Fibroblast of villous mesenchyme (primary cell): ENCODE measurements at regions not wholly inside any gene's neighbourhood (a gene's known extent, or its start where the extent isn't known, plus 50 kb on each side); places are given as distances from the start of the nearest gene placed in this dataset.

Experiments
- DNase-seq: peaks from one replicate; pipeline ENCODE4 v3.0.0-alpha.2; 2010; ENCODE audit warnings: low read depth
- H3K4me3 ChIP-seq: 2 replicates; pipeline ENCODE4 v1.5.1; 2011; ENCODE audit warnings: low read depth, mild to moderate bottlenecking, low read length
- TF ChIP-seq, protein P1 (sequence below): IDR thresholded peaks from 2 replicates; pipeline ENCODE4 v1.5.1; 2012; ENCODE audit warnings: low read depth, mild to moderate bottlenecking, low read length; ENCODE audit not compliant: insufficient read depth

DNA sequence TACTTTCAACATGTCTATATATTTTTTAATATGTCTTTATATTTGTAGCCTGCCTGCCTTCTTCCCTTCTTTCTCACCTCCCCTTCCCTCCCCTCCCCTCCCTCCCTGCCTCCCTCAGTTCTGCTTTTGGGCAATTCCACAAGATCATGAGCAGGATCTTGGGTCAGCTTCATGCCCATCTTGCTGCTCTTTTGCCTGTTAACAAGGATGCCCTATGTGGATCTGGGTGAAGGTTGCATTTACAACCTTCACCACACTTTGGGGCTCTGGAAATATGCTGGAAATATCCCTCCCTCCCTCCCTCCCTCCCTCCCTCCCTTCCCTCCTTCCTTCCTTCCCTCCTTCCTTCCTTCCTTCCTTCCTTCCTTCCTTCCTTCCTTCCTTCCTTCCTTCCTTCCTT is 334.1 kb upstream of the FAM98A start:
- TF ChIP-seq, protein P1, sequence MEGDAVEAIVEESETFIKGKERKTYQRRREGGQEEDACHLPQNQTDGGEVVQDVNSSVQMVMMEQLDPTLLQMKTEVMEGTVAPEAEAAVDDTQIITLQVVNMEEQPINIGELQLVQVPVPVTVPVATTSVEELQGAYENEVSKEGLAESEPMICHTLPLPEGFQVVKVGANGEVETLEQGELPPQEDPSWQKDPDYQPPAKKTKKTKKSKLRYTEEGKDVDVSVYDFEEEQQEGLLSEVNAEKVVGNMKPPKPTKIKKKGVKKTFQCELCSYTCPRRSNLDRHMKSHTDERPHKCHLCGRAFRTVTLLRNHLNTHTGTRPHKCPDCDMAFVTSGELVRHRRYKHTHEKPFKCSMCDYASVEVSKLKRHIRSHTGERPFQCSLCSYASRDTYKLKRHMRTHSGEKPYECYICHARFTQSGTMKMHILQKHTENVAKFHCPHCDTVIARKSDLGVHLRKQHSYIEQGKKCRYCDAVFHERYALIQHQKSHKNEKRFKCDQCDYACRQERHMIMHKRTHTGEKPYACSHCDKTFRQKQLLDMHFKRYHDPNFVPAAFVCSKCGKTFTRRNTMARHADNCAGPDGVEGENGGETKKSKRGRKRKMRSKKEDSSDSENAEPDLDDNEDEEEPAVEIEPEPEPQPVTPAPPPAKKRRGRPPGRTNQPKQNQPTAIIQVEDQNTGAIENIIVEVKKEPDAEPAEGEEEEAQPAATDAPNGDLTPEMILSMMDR, result no peak
- no peak for DNase-seq
- H3K4me3 ChIP-seq, result no peak overlapping the region

DNA sequence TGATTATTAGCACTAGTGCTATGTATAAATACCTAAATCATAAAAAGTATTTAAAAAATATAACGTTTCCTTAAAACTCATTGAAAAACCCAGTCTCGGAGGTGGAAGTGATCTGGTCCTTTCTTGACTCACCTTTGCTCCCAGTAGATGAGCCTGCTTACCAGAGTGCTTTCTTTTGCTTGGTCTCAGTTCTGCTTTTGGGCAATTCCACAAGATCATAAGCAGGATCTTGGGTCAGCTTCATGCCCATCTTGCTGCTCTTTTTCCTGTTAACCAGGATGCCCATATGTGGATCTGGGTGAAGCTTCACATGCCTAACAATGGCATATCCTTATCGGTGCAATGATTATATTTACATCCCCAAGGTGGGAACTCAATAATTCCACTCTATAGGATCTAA is 332.1 kb upstream of the FAM98A start:
- no peak overlapping the region for H3K4me3 ChIP-seq
- no peak for DNase-seq
- TF ChIP-seq, protein P1, result no peak

DNA sequence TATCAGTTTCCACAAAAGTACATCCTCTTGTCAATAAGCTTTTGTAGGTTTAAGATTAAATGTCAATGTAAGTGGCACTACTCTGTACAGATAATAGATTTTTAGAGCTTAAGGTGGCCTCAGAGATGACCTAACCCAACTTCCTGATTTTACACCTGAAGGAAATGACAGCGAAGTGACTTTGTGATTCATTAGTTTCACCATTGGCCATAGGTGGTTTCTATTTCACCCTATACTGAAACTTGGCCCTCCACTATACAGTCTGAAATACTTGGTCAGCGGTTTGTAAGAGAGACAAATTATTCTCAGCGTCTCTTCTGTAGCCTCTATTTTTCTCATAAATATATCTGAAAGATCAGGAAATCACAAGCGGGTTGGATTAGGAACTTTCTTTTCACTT is 330.4 kb upstream of the FAM98A start:
- H3K4me3 ChIP-seq, result no peak overlapping the region
- TF ChIP-seq, protein P1, result no peak
- no peak for DNase-seq

DNA sequence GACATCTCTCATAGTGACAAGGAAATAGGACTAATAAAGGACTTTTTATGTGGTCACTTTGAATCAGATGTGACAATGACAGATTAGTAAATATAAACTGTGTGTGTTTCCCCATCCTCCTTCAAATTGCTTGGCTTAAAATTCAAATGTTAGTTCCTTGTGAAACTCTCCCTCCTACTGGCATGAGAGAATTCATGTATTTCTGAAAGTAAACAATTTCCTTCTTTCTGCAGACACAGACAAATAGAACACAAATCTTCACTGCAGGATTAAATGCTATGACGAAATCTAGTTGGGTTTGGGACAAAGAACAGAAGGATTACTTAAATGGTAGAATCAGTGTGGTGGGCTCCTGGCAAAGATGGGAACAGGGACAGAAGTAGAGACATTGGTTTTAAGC is 328.7 kb upstream of the FAM98A start:
- no peak overlapping the region for H3K4me3 ChIP-seq
- DNase-seq, result no peak
- TF ChIP-seq, protein P1, result no peak

DNA sequence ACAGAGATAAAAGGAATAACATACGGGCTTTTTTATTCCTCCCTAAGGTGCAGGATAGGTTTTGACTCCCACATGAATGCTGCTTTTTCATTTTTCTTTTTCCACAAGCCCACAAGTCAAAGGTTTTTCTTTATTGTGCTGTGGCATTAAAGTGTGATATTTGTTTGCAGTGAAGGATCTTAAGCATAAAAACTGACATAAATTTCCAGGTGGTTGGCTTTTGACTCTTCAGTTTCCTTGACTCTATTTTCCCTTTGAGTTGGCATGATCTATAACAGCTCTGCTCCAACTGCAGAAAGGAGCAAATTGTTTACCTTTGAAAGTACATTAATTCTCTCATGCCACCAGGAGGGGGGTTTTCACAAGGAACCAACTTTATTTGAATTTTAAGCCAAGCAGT is 326.2 kb upstream of the FAM98A start:
- TF ChIP-seq, protein P1, result no peak
- DNase-seq, result no peak
- H3K4me3 ChIP-seq, result no peak overlapping the region

DNA sequence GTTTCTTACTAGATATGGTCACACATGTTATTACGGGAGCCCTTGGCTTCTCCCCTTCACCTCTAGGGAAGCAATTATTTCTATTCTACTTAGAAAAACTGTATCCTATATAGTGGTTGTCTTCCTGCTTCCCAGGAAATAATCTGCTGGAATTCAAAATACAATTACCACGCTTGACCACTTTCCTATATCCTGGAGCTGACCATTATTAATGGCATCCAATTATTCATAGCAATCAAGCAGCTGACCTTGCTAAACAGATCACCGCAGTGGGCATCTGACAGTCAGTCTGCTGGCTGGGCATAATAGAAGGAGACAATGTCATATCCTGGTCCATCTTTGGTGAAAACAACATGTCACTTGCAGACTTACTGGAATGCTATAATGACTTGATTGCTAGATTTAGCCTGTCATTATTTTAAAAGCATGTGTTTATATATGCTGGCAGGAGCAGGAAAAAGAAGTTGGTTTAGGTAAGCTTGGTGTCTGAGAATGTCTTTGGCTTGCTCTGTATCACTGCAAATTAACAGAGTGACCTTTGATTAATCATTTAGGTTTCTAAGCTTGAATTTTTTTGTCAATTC is 325.6 kb upstream of the FAM98A start:
- no peak overlapping the region for H3K4me3 ChIP-seq
- TF ChIP-seq, protein P1, result no peak
- no peak for DNase-seq

DNA sequence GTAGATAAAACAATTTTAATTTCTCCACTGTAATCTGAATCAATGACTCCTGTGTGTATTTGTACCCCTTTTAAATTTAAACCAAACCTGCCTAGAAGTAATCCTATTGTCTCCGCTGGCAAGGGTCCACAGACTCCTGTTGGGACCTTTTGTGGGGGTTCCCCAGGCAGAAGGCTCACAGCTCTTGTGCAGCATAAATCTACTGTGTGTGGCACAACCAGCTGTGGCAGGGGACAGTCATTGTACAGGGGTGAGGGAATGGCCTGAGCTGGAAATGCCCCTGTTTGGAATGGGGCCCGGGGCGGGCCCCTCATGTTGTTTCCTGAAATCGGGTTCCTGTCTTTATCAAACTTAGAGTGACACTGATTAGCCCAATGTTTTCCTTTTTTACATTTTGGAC is 318.2 kb upstream of the FAM98A start:
- TF ChIP-seq, protein P1, result no peak
- H3K4me3 ChIP-seq, result no peak overlapping the region
- DNase-seq, result no peak
